Endothelial cell of umbilical vein (primary cell): ENCODE measurements at regions not wholly inside any gene's neighbourhood (a gene's known extent, or its start where the extent isn't known, plus 50 kb on each side); places are given as distances from the start of the nearest gene placed in this dataset.

Experiments
- BruUV-seq: library from RNA; stranded (reverse); fragments of 400-500 nt; replicated peaks from 2 replicates; lab custom pipeline; 2021; lab: Mats Ljungman, UMichigan
- CTCF ChIA-PET: fragments of 300-600, 350-600 bp; sonication (Branson Sonifier 250); formaldehyde crosslinking; loops from one replicate; lab custom pipeline; 2021; ENCODE audit warnings: antibody characterized with exemption, inconsistent platforms; lab: Charles Lee
- POLR2A ChIA-PET: fragments of 300-600, 350-600 bp; sonication (Branson Sonifier 250); formaldehyde crosslinking; loops from one replicate; lab custom pipeline; 2021; ENCODE audit warnings: antibody characterized with exemption, inconsistent platforms; lab: Charles Lee
- DNase-seq: peaks from one replicate; pipeline ENCODE4 v3.0.0-alpha.2; 2011; ENCODE audit warnings: low read depth, low spot score
- FAIRE-seq: peaks from 2 replicates; lab custom pipeline; 2011; peaks lifted over from hg19 to GRCh38; lab: Jason Lieb, UNC
- H2AFZ ChIP-seq: 2 replicates; pipeline ENCODE4 v1.6.0; 2012; ENCODE audit warnings: low read depth, low read length, control low read depth, inconsistent platforms
- H3K27ac ChIP-seq: 2 replicates; pipeline ENCODE4 v1.5.1; 2011; ENCODE audit warnings: low read depth, mild to moderate bottlenecking, control low read depth, low read length, moderate library complexity; ENCODE audit not compliant: insufficient read depth
- H3K27me3 ChIP-seq, 2 experiments: 2 replicates each; pipeline versions ENCODE4 v1.6.0 to v1.6.1; 2011; ENCODE audit warnings: low read length in 2 of 2, mixed read lengths in 1 of 2; ENCODE audit not compliant: control insufficient read depth in 2 of 2, insufficient read depth in 2 of 2
- H3K36me3 ChIP-seq, 2 experiments: 2 replicates in 1 of 2; 3 replicates in 1 of 2; pipeline ENCODE4 v1.5.1; 2011; ENCODE audit warnings: low read length in 2 of 2, mild to moderate bottlenecking in 1 of 2, moderate library complexity in 1 of 2; ENCODE audit not compliant: control insufficient read depth in 2 of 2, insufficient read depth in 2 of 2; ENCODE audit errors: extremely low read depth in 1 of 2
- H3K4me1 ChIP-seq: 3 replicates; pipeline ENCODE4 v1.5.1; 2011; ENCODE audit warnings: mild to moderate bottlenecking, low read length; ENCODE audit not compliant: control insufficient read depth, insufficient read depth; ENCODE audit errors: extremely low read depth
- H3K4me2 ChIP-seq: 2 replicates; pipeline ENCODE4 v1.6.1; 2011; ENCODE audit warnings: low read length, control low read depth, mixed read lengths; ENCODE audit not compliant: insufficient read depth
- H3K4me3 ChIP-seq, 3 experiments: fragments of 200-600 bp in 1 of 3; sonication (generic), shearing (Covaris generic) in 1 of 3; replicated peaks in 1 of 3; 2 replicates each; pipeline ENCODE4 v1.5.1; 2011 to 2016; ENCODE audit warnings: control low read depth in 3 of 3, low read length in 3 of 3, mild to moderate bottlenecking in 2 of 3, inconsistent platforms in 1 of 3, low read depth in 1 of 3, moderate library complexity in 1 of 3; ENCODE audit not compliant: insufficient read depth in 1 of 3
- H3K79me2 ChIP-seq: 2 replicates; pipeline ENCODE4 v1.6.0; 2012; ENCODE audit warnings: low read length, inconsistent platforms; ENCODE audit not compliant: control insufficient read depth, insufficient read depth
- H3K9ac ChIP-seq: replicated peaks from 2 replicates; pipeline ENCODE3; 2011; ENCODE audit warnings: low read length, control low read depth; ENCODE audit not compliant: insufficient read depth; ENCODE audit errors: extremely low read depth
- H3K9me1 ChIP-seq: replicated peaks from 3 replicates; pipeline ENCODE4 v1.6.0; 2011; ENCODE audit warnings: mild to moderate bottlenecking, low read length; ENCODE audit not compliant: control insufficient read depth, insufficient read depth; ENCODE audit errors: extremely low read depth
- H3K9me3 ChIP-seq: replicated peaks from 2 replicates; pipeline ENCODE4 v1.5.1; 2012; ENCODE audit warnings: low read length, inconsistent platforms; ENCODE audit not compliant: control insufficient read depth, insufficient read depth
- H4K20me1 ChIP-seq: replicated peaks from 2 replicates; pipeline ENCODE3; 2011; ENCODE audit warnings: mild to moderate bottlenecking, low read length; ENCODE audit not compliant: control insufficient read depth, insufficient read depth; ENCODE audit errors: extremely low read depth
- CTCF ChIP-seq, 2 donors: IDR thresholded peaks; 1 replicate in 1 of 2; 2 replicates in 1 of 2; pipeline ENCODE4 v1.5.1; 2011; ENCODE audit warnings: low read length in 2 of 2, mild to moderate bottlenecking in 2 of 2, moderate library complexity in 2 of 2, control low read depth in 1 of 2, inconsistent platforms in 1 of 2, low read depth in 1 of 2; ENCODE audit not compliant: insufficient read depth in 1 of 2; ENCODE audit errors: extremely low read depth in 1 of 2
- EZH2 ChIP-seq: IDR thresholded peaks from 2 replicates; pipeline ENCODE4 v1.6.1; 2012; ENCODE audit warnings: borderline replicate concordance, low read depth, mild to moderate bottlenecking, moderate library complexity, low read length, inconsistent platforms; ENCODE audit not compliant: severe bottlenecking
- FOS ChIP-seq: IDR thresholded peaks from 2 replicates; pipeline ENCODE4 v1.6.1; 2011; ENCODE audit warnings: mild to moderate bottlenecking, low read length, moderate library complexity, borderline replicate concordance; ENCODE audit not compliant: insufficient read depth
- GATA2 ChIP-seq: IDR thresholded peaks from 2 replicates; pipeline ENCODE4 v1.7.0; 2011; ENCODE audit warnings: low read depth, mild to moderate bottlenecking, moderate library complexity, mixed read lengths, low read length; ENCODE audit not compliant: insufficient read length, insufficient read depth
- JUN ChIP-seq: IDR thresholded peaks from 2 replicates; pipeline ENCODE4 v1.6.1; 2011; ENCODE audit warnings: borderline replicate concordance, low read depth; ENCODE audit not compliant: insufficient read length, insufficient read depth
- MAX ChIP-seq: IDR thresholded peaks from 2 replicates; pipeline ENCODE4 v1.6.1; 2011; ENCODE audit not compliant: insufficient read depth, insufficient read length
- MYC ChIP-seq: IDR thresholded peaks from one replicate; pipeline ENCODE4 v1.6.1; 2011; ENCODE audit warnings: mild to moderate bottlenecking, low read depth, low read length
- POLR2A ChIP-seq: IDR thresholded peaks from 2 replicates; pipeline ENCODE4 v1.6.1; 2012; ENCODE audit warnings: low read depth, mild to moderate bottlenecking, control low read depth, low read length
- POLR2AphosphoS5 ChIP-seq: IDR thresholded peaks from 2 replicates; pipeline ENCODE4 v1.6.1; 2012; ENCODE audit warnings: low read depth, mild to moderate bottlenecking, control low read depth, low read length, moderate library complexity; ENCODE audit not compliant: insufficient read depth
- dilution Hi-C: fragments of 300-500 bp; cut with MboI; formaldehyde crosslinking; loops from one replicate; pipeline ENCODE4 v1.15.0; 2019; ENCODE audit warnings: low sequenced_read_pairs; ENCODE audit not compliant: extremely low pct_ligation_motif_present
- intact Hi-C: fragments of 100-400 bp; cut with micrococcal nuclease; formaldehyde crosslinking; loops from one replicate; pipeline ENCODE4 v1.10.0; 2022

DNA sequence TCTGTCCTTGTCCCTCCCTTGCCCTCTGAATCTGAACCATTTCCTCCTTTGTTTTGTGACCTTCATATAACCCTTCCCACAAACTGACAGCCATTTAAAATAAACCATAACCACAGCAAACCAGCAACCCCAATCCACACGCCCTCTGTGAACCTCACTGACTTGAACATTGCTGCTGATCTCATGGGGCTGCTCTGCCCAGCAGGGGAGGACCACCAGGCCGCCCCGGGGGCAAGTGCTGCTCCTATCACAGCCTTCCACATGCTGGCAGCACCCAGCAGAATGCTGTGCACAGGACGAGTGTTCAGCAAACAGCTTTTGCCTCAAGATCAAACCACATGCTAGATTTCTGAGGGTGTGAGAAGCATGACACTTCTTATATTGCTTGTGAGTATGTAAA, 73.9 kb upstream of the UXS1 start:
- dilution Hi-C loops (no loop called here), intact Hi-C loops (no loop called here)
- Histone ChIP-seq H3K4me1 (no peaks in the 10 kb centered on the region), H3K27ac (no peak overlapping the region), H3K4me3 (no peak overlapping the region), H3K4me2 (no peak overlapping the region), H3K9me3 (no peaks in the 10 kb centered on the region), H3K27me3 (no peaks in the 10 kb centered on the region), H3K79me2 (no peaks in the 10 kb centered on the region), H4K20me1 (no peaks in the 10 kb centered on the region), H3K9ac (no peak overlapping the region), H2AFZ (no peak overlapping the region), H3K9me1 (no peaks in the 10 kb centered on the region), H3K36me3 (no peaks in the 10 kb centered on the region)
- no TSS peak for BruUV-seq
- no peak for FAIRE-seq
- no peak for DNase-seq
- ChIA-PET CTCF (no interaction called here), POLR2A (no interaction called here)
- TF ChIP-seq EZH2 (no peak), GATA2 (no peak), CTCF (IDR thresholded peaks at IDR 0.05; ENCODE audit: extremely low read depth in 1 of 2, insufficient read depth in 1 of 2, low read depth in 1 of 2, low read length in 2 of 2) (no peak), MYC (no peak), JUN (no peak), POLR2A (no peak), POLR2AphosphoS5 (no peak), FOS (no peak), MAX (no peak)
